ENCODE measurements at regions not wholly inside any gene's neighbourhood (a gene's known extent, or its start where the extent isn't known, plus 50 kb on each side); places are given as distances from the start of the nearest gene placed in this dataset.

- TF ChIP-seq, protein P1, sequence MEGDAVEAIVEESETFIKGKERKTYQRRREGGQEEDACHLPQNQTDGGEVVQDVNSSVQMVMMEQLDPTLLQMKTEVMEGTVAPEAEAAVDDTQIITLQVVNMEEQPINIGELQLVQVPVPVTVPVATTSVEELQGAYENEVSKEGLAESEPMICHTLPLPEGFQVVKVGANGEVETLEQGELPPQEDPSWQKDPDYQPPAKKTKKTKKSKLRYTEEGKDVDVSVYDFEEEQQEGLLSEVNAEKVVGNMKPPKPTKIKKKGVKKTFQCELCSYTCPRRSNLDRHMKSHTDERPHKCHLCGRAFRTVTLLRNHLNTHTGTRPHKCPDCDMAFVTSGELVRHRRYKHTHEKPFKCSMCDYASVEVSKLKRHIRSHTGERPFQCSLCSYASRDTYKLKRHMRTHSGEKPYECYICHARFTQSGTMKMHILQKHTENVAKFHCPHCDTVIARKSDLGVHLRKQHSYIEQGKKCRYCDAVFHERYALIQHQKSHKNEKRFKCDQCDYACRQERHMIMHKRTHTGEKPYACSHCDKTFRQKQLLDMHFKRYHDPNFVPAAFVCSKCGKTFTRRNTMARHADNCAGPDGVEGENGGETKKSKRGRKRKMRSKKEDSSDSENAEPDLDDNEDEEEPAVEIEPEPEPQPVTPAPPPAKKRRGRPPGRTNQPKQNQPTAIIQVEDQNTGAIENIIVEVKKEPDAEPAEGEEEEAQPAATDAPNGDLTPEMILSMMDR (IDR thresholded peaks at IDR 0.05; ENCODE audit: low read depth, low read length, missing input control) = no peak
- TF ChIP-seq HNF4A (conservative IDR thresholded peaks at IDR 0.05) = no peak
- no peak for TF ChIP-seq TAF1 (conservative IDR thresholded peaks at IDR 0.05)
- TF ChIP-seq, protein P2, sequence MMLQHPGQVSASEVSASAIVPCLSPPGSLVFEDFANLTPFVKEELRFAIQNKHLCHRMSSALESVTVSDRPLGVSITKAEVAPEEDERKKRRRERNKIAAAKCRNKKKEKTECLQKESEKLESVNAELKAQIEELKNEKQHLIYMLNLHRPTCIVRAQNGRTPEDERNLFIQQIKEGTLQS (IDR thresholded peaks at IDR 0.05) = no peak
- no peak for TF ChIP-seq RAD21 (IDR thresholded peaks at IDR 0.05)
- TF ChIP-seq, protein P3, sequence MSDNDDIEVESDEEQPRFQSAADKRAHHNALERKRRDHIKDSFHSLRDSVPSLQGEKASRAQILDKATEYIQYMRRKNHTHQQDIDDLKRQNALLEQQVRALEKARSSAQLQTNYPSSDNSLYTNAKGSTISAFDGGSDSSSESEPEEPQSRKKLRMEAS (IDR thresholded peaks at IDR 0.05) = no peak
These were observed 316.2 kb downstream of the MATN1 start for GRCh38 chr1:30406996-30407864.
